GM19240 (cell line): ENCODE measurements at regions not wholly inside any gene's neighbourhood (a gene's known extent, or its start where the extent isn't known, plus 50 kb on each side); places are given as distances from the start of the nearest gene placed in this dataset.
"Not testable (repeated sequence)": the region's sequence is repeated elsewhere in the genome, so short reads cannot be mapped to it uniquely, and the experiment has no call there.

Experiments used
- DNase-seq: peaks from one replicate; pipeline ENCODE4 v3.0.0; 2011; ENCODE audit warnings: low spot score; ENCODE audit not compliant: insufficient read length

DNA sequence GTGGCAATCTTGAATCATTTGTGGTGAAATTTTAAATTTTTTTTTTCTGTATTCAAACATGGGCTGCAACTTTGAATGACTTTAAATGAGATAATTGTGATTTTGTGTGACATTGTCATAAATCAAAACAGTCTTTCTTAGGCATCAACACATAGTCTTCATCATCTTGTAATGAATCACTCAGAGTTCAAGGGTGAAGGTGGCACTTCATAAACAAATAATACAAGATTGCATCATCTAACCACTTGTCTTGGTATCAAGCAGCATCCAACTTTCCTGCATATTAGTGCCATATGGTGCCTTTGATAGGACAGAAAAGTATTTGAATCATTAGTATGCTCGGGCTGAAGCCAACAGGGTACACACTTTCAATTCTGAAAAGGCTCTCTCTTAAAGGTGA, 392.4 kb upstream of the GOT2 start:
- DNase-seq = no peak

- DNase-seq = no peak
Observed at GRCh38 chr16:59124056-59124455, 389.9 kb upstream of the GOT2 start.

DNA sequence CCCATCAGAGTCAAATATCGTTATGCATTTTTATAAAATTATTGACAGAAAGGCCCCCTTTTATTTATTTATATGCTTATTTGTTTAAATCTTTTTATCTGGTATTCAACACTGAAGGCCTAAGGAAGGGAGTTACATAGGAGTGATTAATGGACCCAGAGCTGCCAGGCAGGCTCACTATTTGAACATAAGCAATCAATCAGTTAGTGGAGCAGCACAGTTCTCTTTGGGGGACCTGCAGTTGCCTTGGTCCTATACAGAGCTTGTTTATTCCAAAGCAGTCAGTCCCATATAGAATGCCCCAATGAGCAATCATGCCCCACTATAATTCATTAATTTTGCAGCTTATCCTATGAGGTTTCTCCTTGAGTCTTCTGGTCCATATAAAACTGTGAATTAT, 389.4 kb upstream of the GOT2 start:
- DNase-seq = no peak

DNA sequence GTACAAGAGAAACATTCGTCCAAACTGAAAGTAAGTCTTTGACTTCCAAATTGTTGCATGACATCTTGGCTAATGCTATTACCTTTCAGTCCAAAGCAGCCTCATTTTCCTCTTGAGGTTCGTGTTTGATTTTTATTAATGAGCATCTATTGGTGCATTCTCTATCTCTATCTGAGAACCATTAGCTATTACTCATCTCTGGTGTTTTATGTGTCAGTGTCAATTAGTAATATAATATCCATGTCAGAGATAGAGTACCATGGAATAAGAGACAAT, 388.1 kb upstream of the GOT2 start:
- DNase-seq = no peak

GRCh38 chr16:59121411-59122261, 387.5 kb upstream of the GOT2 start:
- no peak for DNase-seq

- no peak for DNase-seq
Observed at GRCh38 chr16:59116744-59117143, 382.6 kb upstream of the GOT2 start.

DNA sequence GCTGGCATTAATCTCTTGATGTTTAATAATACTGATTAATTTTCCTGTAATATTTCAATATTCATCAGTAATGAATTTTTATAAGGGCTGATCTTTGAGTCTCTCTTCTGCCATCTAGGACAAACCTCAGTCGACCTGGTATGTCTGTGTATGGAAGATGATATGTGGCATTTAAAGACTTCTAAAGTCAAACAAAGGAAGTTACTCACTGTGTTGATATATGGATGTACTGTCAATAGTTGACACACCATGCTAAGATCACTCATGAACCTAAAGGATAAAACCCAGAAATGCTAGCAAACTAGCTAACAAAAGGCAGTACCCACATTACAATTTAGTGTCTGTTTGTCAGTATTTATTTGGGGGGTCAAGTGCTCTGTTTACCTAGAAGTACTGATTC, 380.7 kb upstream of the GOT2 start:
- DNase-seq = no peak

- DNase-seq = no peak
Observed at GRCh38 chr16:59113004-59113670, 379.0 kb upstream of the GOT2 start.

DNA sequence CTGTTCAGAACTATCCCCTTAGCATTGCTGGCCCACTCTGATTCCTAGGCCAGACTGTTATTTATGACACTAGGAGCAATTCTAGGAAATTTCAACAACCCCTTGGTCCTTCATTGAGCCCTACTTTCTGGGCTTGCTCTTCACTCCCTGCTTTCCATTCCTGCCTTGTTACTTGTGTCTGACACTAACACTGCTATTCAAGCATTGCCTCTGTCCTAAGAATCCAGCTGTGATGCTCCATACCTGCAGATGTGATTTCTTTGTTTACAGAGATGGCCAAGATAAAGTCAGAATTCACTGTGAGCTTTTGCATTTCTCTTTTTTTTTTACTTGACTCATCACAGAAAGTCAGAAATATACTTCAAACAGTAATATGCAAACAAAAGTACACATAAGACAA, 377.2 kb upstream of the GOT2 start:
- DNase-seq = no peak

DNA sequence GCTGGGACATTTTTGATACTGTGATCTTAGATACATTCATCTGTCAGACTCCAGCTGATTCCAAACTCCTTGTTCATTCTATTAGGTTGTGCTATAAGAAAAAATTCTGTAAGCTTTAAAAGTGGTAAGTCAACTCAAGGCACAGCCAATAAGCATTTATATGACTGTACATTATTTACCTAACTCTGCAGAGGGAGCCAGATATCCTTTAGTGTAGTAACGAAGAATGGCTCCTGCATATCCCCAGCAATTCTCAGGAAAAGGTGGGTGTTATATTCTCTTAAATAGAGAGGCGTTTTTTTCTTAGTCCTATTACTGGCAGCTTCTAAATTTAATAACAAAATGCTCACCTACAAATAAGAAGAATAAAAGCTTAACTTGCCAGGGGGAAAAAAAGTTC, 374.3 kb upstream of the GOT2 start:
- no peak for DNase-seq

- DNase-seq = not testable (repeated sequence)
Observed at GRCh38 chr16:59096682-59097081, 362.6 kb upstream of the GOT2 start.

DNA sequence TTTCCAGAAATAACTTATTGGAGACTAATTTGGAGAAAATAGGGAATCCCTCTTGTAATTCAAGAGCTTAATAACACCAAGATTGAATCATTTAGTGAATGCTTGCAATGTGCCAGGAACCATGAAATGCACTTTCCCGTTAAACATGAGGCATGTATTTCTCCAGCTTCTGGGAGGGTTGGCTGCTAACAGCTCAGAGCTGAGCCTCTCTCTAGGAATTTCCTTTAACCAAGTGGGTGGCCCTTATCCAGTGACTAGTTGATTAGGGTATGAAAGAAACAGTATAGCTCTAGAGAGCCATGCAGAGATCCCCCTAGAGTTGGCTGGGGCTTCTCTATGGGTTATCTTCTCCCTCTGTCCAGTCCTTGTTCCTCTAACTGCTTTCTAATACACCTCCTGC, 356.4 kb upstream of the GOT2 start:
- no peak for DNase-seq

DNA sequence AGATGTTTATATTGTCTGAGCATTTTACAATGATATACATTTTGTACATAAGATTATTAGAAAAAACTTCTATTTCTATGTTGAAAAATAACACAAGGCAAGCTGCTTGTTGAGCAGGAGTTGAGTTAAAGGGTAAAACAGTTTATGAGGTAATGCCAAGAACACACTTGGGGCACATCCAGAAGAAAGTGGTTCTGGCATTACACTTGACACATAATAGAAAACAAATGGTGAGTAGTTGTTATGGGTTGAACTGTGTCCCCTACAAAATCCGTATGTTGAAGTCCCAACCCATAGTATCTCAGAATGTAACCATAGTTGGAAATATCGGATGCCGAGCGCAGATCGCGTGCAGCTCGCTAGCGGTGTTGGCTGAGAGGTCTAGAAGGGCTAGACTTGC, 354.3 kb upstream of the GOT2 start:
- no peak for DNase-seq

GRCh38 chr16:59087641-59088040, 353.5 kb upstream of the GOT2 start:
- no peak for DNase-seq

GRCh38 chr16:59067205-59067604, 333.1 kb upstream of the GOT2 start:
- DNase-seq = no peak

DNA sequence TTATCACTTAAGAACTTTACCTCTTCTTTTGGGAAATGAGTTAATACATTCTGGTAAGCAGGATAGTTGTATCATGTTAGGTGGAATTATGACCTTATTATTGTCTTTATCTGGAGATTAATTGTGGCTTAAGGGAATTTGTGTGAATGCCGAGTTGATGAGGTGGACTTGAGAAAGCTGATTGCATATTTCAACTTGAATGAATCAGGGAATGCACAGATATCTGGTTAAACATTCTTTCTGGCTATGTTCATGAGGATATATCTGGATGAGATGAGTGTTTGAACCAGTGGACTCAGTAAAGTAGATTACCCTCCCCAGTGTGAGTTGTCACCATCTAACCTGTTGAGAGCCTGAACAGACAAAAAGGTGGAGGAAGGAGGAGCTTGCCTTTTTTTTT, 326.1 kb upstream of the GOT2 start:
- DNase-seq = no peak

DNA sequence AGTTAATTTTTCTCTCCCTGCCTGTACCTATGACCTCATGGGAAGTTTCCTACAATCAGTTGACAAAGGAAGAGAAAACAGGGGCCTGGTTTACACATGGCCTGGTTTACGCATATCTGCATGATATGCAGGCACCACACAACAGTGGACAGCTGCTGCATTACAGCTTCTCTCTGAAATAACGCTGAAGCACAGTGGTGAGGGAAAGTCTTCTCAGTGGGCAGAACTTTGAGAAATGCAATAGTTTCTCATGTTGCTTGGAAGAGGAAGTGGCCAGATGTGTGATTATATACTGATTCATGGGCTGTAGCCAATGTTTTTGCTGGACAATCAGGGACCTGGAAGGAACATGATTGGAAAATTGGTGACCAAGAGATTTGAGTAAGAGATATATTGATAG, 324.1 kb upstream of the GOT2 start:
- no peak for DNase-seq

DNA sequence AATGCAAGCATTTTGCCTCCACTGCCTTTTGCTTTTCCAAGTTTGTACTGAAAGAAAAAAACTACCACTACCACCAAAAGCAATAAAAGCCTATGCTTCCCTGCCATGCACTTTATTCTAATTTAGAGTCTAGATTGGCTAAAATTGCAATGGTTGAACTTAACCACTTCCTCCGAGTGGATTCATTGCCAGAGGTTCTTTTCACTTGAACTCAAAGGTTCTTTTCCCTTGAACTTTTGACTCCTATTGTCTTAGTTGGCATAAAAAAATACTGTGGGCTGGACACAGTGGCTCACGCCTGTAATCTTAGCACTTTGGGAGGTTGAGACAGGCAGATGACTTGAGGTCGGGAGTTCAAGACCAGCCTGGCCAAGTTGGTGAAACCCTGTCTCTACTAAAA, 319.8 kb upstream of the GOT2 start:
- no peak for DNase-seq

DNA sequence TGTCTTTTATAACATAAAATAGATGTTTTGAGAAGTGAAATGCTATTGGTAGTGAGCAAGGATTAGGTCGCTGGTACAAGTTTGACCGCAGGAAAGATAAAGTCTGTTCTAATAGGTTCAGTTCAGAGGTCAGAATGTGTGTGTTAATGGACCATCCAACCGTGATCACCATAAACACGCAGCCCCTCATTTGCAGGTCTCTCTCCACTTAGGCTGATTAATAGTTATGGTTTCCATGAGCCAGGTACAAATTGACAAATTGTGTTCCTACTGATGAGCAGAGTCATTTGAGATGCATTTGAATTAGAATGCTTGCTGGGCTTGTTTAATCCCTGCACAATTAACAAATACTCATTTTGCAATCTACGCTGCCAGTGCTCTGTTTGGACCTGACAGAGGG, 318.1 kb upstream of the GOT2 start:
- DNase-seq = no peak

DNA sequence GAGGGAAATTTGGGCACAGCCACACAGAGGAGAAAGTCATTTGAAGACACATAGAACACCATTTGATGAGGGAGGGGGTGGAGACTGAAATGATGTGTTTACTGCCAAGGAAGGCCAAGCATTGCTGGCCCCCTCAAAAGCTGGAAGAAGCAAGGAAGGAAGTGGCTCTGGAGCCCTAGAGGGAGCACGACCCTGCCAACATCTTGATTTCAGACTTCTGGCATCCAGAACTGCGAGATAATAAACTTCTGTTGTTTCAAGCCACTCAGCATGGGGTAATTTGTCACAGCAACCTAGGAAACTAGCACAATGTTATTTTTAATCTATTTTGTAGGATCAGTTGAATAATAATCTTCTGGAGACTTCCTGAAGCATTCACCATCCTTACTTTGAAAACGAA, 314.8 kb upstream of the GOT2 start:
- no peak for DNase-seq

DNA sequence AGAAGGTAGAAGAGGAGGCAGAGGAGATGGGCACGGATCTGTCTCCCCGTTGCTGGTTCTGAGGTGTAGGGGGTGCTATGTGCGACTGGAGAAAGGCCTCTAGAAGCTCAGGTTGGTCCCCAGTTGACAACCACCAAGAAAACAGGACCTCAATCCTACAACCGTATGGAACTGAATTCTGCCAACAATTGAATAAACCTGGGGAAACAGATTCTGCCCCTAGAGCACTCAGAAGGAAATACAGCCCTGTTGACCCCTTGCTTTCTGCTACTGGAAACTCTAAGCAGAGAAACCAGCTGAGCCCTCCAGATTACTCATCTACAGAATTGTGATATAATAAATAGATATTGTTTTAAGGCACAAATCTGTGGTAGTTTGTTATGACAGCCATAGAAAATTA, 313.0 kb upstream of the GOT2 start:
- no peak for DNase-seq

- no peak for DNase-seq
Observed at GRCh38 chr16:59046335-59046734, 312.2 kb upstream of the GOT2 start.

DNA sequence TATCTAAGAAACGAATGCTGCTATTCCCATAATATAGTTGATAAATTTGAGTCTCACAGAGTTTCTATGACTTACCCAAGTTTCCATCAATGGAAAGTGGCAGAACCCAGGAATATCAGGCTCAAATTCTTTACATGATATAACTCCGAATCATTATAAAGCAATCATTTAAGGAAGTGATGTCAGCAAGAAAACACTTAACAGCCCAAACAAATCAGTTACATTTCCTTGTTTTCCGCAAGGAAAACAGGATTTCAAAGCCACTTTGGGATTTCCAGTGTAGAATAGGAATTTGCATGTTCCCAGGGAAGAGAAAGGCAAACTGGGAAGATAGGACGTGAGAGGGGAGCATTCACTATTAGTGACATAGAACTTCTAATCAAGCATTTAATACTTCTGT, 311.4 kb upstream of the GOT2 start:
- DNase-seq = no peak
